ENCODE measurements at regions not wholly inside any gene's neighbourhood (a gene's known extent, or its start where the extent isn't known, plus 50 kb on each side); places are given as distances from the start of the nearest gene placed in this dataset.

DNA sequence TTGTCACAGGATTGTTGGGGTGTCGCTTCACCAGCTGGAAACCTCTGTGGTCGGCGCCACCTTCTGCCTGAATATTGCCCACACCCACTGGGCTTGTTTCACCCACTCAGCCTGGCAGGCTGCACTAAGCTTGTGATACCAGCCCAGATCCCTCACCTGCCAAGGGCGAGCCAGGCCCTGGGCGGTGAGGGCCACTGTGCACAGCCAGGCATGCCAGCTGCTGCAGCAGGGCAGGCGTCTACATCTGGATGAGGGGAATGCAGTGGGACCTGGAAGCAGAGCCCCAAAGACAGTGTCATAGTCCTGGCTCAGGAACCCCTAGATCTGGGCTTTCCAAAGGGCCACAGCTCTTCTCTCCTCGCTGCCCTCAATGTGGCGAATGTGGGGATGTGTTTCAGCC, 1307.5 kb downstream of the GRIK2 start:
- no peak overlapping the region for H3K4me3 ChIP-seq (ENCODE audit: low read depth, low read length)
- no peak for TF ChIP-seq CTCF (IDR thresholded peaks at IDR 0.05; ENCODE audit: insufficient read depth, low read length, missing control alignments)
- no peak for DNase-seq (ENCODE audit: low read depth, low spot score)
- ChIA-PET CTCF (no interaction called here), POLR2A (no interaction called here)

GRCh38 chr6:102686461-102686860, 1293.0 kb downstream of the GRIK2 start:
- POLR2A ChIA-PET = no interaction called here
- no peak for DNase-seq (ENCODE audit: low read depth, low spot score)
- TF ChIP-seq CTCF (IDR thresholded peaks at IDR 0.05; ENCODE audit: insufficient read depth, low read length, missing control alignments) = no peak
- H3K4me3 ChIP-seq (ENCODE audit: low read depth, low read length) = no peak overlapping the region
- CTCF ChIA-PET = no interaction called here

DNA sequence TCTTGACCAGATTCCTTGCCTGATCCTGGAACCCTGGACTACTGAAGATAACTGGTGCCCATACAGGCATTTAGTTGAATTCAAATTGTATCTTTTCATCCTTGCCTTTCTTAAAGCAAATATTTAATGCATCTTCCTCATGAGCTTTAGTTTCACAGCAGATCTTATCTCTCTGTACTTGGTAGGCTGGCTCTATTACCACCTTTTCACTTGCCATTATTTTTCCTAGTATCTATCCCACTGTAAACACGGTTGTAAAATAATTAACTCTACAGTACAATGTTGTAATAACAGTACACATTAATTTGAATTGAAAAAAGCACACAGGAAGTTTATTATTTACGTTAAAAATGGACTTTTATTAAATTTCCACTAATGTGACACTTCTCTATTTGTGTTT, 1286.9 kb downstream of the GRIK2 start:
- TF ChIP-seq CTCF (IDR thresholded peaks at IDR 0.05; ENCODE audit: insufficient read depth, low read length, missing control alignments) = no peak
- no peak for DNase-seq (ENCODE audit: low read depth, low spot score)
- CTCF ChIA-PET = no interaction called here
- POLR2A ChIA-PET = no interaction called here
- no peak overlapping the region for H3K4me3 ChIP-seq (ENCODE audit: low read depth, low read length)

DNA sequence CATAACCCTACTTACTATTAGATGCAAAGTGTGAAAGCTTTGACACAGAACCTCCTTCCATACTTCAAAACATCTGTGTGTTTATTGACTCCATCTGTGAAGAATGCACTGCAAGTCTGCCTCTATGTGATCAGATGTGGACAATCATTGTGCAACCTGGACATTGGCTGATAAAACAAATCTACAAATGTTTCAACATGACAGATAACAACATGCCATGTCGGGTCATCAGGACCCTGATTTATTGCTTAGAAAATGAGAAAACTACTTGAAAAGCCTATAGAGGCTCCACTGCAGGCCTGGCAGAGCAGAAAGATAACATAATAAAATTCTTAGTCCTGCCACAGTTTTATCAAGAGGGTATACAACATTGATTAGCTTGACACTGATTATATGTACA, 1286.4 kb downstream of the GRIK2 start:
- ChIA-PET CTCF (no interaction called here), POLR2A (no interaction called here)
- no peak overlapping the region for H3K4me3 ChIP-seq (ENCODE audit: low read depth, low read length)
- TF ChIP-seq CTCF (IDR thresholded peaks at IDR 0.05; ENCODE audit: insufficient read depth, low read length, missing control alignments) = no peak
- no peak for DNase-seq (ENCODE audit: low read depth, low spot score)

DNA sequence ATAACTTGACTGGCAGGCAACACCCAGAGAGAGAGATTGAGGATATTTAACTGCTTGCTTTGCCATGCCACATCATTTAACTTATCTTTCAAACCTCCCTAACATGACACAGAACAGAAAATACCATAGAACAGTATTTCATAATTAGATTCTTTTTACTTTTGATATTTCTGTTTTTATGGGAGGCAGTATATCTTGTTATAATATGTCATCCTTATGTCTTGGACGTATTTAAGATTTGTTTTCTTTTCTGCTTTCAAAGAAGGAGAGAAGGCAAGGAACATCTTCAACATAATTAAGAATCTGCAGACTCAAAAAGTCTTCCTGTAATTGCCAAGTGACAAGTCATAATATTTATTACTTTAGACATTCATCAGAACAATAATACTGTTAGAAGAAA, 1283.7 kb downstream of the GRIK2 start:
- DNase-seq (ENCODE audit: low read depth, low spot score) = no peak
- ChIA-PET POLR2A (no interaction called here), CTCF (no interaction called here)
- TF ChIP-seq CTCF (IDR thresholded peaks at IDR 0.05; ENCODE audit: insufficient read depth, low read length, missing control alignments) = no peak
- no peak overlapping the region for H3K4me3 ChIP-seq (ENCODE audit: low read depth, low read length)

GRCh38 chr6:102670735-102671134, 1277.2 kb downstream of the GRIK2 start:
- DNase-seq (ENCODE audit: low read depth, low spot score) = no peak
- no peak overlapping the region for H3K4me3 ChIP-seq (ENCODE audit: low read depth, low read length)
- CTCF ChIA-PET = no interaction called here
- POLR2A ChIA-PET = no interaction called here
- TF ChIP-seq CTCF (IDR thresholded peaks at IDR 0.05; ENCODE audit: insufficient read depth, low read length, missing control alignments) = no peak
